ENCODE measurements at regions not wholly inside any gene's neighbourhood (a gene's known extent, or its start where the extent isn't known, plus 50 kb on each side); places are given as distances from the start of the nearest gene placed in this dataset.

DNA sequence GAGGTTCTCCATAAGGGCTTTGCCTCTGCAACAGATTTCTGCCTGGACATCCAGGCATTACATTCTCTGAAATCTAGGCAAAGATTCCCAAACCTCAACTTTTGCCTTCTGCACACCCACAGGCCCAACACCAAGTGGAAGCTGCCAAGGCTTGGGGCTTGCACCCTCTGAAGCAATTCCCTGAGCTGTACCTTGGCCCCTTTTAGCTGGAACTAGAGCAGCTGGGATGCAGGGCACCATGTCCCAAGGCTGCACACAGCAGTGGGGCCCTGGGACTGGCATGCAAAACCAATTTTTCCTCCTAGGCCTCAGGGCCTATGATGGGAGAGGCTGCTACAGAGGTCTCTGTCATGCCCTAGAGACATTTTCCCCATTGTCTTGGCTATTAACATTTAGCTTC is 943.2 kb downstream of the PCDH17 start:
- Mint-ChIP-seq H3K4me3 (no peak overlapping the region), H3K4me1 (peaks cover 6% of the 10 kb centered on the region; the same call in 2 of the 3 replicates), H3K27me3 (ENCODE audit: insufficient read depth, low read depth, poor library complexity) (no peaks in the 10 kb centered on the region), H3K9me3 (peaks cover 12% of the 10 kb centered on the region), H3K36me3 (ENCODE audit: low read depth) (peaks cover 8% of the 10 kb centered on the region; the same call in 2 of the 3 replicates), H3K27ac (no peak overlapping the region)
- no peaks in the 10 kb centered on the region for H3F3A ChIP-seq (replicated peaks; ENCODE audit: low read depth)
- H3K27me3 ChIP-seq (ENCODE audit: insufficient read depth), result no peaks in the 10 kb centered on the region
- H3K9me2 ChIP-seq (ENCODE audit: insufficient read depth), result no peaks in the 10 kb centered on the region
- DNase-seq (ENCODE audit: low spot score) (no peak), ATAC-seq (no peak)
- H3K4me3 ChIP-seq, result no peak overlapping the region
- H3K79me2 ChIP-seq (replicated peaks; ENCODE audit: insufficient read depth), result no peaks in the 10 kb centered on the region
- H4K20me1 ChIP-seq (replicated peaks; ENCODE audit: insufficient read depth), result no peaks in the 10 kb centered on the region
- H3K27ac ChIP-seq (ENCODE audit: low read depth), result no peak overlapping the region
- no peak overlapping the region for H2AFZ ChIP-seq
- TF ChIP-seq POLR2AphosphoS5 (IDR thresholded peaks at IDR 0.05; ENCODE audit: low read depth) (no peak), ZNF331 (CRISPR knock-in tag; IDR thresholded peaks at IDR 0.05; ENCODE audit: low read depth) (no peak), EZH2 (IDR thresholded peaks at IDR 0.05; ENCODE audit: low read depth, unreplicated experiment) (no peak), EZH2phosphoT487 (IDR thresholded peaks at IDR 0.05; ENCODE audit: unreplicated experiment) (no peak), ZNF114 (CRISPR knock-in tag; IDR thresholded peaks at IDR 0.05) (no peak), NANOG (IDR thresholded peaks at IDR 0.05; ENCODE audit: borderline replicate concordance) (no peak), JUNB (IDR thresholded peaks at IDR 0.05; ENCODE audit: unreplicated experiment) (no peak), STAT1 (IDR thresholded peaks at IDR 0.05; ENCODE audit: unreplicated experiment) (no peak), CREB1 (CRISPR knock-in tag; IDR thresholded peaks at IDR 0.05; ENCODE audit: low read depth) (no peak)
- TF ChIP-seq, protein P1, sequence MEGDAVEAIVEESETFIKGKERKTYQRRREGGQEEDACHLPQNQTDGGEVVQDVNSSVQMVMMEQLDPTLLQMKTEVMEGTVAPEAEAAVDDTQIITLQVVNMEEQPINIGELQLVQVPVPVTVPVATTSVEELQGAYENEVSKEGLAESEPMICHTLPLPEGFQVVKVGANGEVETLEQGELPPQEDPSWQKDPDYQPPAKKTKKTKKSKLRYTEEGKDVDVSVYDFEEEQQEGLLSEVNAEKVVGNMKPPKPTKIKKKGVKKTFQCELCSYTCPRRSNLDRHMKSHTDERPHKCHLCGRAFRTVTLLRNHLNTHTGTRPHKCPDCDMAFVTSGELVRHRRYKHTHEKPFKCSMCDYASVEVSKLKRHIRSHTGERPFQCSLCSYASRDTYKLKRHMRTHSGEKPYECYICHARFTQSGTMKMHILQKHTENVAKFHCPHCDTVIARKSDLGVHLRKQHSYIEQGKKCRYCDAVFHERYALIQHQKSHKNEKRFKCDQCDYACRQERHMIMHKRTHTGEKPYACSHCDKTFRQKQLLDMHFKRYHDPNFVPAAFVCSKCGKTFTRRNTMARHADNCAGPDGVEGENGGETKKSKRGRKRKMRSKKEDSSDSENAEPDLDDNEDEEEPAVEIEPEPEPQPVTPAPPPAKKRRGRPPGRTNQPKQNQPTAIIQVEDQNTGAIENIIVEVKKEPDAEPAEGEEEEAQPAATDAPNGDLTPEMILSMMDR (conservative IDR thresholded peaks at IDR 0.05; ENCODE audit: low read depth in 2 of 2), result no peak
- TF ChIP-seq, protein P2, sequence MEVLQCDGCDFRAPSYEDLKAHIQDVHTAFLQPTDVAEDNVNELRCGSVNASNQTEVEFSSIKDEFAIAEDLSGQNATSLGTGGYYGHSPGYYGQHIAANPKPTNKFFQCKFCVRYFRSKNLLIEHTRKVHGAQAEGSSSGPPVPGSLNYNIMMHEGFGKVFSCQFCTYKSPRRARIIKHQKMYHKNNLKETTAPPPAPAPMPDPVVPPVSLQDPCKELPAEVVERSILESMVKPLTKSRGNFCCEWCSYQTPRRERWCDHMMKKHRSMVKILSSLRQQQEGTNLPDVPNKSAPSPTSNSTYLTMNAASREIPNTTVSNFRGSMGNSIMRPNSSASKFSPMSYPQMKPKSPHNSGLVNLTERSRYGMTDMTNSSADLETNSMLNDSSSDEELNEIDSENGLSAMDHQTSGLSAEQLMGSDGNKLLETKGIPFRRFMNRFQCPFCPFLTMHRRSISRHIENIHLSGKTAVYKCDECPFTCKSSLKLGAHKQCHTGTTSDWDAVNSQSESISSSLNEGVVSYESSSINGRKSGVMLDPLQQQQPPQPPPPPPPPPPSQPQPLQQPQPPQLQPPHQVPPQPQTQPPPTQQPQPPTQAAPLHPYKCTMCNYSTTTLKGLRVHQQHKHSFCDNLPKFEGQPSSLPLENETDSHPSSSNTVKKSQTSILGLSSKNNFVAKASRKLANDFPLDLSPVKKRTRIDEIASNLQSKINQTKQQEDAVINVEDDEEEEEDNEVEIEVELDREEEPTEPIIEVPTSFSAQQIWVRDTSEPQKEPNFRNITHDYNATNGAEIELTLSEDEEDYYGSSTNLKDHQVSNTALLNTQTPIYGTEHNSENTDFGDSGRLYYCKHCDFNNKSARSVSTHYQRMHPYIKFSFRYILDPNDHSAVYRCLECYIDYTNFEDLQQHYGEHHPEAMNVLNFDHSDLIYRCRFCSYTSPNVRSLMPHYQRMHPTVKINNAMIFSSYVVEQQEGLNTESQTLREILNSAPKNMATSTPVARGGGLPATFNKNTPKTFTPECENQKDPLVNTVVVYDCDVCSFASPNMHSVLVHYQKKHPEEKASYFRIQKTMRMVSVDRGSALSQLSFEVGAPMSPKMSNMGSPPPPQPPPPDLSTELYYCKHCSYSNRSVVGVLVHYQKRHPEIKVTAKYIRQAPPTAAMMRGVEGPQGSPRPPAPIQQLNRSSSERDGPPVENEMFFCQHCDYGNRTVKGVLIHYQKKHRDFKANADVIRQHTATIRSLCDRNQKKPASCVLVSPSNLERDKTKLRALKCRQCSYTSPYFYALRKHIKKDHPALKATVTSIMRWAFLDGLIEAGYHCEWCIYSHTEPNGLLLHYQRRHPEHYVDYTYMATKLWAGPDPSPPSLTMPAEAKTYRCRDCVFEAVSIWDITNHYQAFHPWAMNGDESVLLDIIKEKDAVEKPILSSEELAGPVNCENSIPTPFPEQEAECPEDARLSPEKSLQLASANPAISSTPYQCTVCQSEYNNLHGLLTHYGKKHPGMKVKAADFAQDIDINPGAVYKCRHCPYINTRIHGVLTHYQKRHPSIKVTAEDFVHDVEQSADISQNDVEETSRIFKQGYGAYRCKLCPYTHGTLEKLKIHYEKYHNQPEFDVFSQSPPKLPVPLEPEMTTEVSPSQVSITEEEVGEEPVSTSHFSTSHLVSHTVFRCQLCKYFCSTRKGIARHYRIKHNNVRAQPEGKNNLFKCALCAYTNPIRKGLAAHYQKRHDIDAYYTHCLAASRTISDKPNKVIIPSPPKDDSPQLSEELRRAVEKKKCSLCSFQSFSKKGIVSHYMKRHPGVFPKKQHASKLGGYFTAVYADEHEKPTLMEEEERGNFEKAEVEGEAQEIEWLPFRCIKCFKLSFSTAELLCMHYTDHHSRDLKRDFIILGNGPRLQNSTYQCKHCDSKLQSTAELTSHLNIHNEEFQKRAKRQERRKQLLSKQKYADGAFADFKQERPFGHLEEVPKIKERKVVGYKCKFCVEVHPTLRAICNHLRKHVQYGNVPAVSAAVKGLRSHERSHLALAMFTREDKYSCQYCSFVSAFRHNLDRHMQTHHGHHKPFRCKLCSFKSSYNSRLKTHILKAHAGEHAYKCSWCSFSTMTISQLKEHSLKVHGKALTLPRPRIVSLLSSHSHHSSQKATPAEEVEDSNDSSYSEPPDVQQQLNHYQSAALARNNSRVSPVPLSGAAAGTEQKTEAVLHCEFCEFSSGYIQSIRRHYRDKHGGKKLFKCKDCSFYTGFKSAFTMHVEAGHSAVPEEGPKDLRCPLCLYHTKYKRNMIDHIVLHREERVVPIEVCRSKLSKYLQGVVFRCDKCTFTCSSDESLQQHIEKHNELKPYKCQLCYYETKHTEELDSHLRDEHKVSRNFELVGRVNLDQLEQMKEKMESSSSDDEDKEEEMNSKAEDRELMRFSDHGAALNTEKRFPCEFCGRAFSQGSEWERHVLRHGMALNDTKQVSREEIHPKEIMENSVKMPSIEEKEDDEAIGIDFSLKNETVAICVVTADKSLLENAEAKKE (CRISPR knock-in tag; IDR thresholded peaks at IDR 0.05), result no peak
- TF ChIP-seq, protein P3, sequence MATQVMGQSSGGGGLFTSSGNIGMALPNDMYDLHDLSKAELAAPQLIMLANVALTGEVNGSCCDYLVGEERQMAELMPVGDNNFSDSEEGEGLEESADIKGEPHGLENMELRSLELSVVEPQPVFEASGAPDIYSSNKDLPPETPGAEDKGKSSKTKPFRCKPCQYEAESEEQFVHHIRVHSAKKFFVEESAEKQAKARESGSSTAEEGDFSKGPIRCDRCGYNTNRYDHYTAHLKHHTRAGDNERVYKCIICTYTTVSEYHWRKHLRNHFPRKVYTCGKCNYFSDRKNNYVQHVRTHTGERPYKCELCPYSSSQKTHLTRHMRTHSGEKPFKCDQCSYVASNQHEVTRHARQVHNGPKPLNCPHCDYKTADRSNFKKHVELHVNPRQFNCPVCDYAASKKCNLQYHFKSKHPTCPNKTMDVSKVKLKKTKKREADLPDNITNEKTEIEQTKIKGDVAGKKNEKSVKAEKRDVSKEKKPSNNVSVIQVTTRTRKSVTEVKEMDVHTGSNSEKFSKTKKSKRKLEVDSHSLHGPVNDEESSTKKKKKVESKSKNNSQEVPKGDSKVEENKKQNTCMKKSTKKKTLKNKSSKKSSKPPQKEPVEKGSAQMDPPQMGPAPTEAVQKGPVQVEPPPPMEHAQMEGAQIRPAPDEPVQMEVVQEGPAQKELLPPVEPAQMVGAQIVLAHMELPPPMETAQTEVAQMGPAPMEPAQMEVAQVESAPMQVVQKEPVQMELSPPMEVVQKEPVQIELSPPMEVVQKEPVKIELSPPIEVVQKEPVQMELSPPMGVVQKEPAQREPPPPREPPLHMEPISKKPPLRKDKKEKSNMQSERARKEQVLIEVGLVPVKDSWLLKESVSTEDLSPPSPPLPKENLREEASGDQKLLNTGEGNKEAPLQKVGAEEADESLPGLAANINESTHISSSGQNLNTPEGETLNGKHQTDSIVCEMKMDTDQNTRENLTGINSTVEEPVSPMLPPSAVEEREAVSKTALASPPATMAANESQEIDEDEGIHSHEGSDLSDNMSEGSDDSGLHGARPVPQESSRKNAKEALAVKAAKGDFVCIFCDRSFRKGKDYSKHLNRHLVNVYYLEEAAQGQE (IDR thresholded peaks at IDR 0.05; ENCODE audit: unreplicated experiment), result no peak
- TF ChIP-seq, protein P4, sequence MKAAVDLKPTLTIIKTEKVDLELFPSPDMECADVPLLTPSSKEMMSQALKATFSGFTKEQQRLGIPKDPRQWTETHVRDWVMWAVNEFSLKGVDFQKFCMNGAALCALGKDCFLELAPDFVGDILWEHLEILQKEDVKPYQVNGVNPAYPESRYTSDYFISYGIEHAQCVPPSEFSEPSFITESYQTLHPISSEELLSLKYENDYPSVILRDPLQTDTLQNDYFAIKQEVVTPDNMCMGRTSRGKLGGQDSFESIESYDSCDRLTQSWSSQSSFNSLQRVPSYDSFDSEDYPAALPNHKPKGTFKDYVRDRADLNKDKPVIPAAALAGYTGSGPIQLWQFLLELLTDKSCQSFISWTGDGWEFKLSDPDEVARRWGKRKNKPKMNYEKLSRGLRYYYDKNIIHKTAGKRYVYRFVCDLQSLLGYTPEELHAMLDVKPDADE (IDR thresholded peaks at IDR 0.05), result no peak
- no peaks in the 10 kb centered on the region for H3K4me1 ChIP-seq (ENCODE audit: insufficient read depth)
- H3K4me2 ChIP-seq, result no peak overlapping the region
- H3K36me3 ChIP-seq (ENCODE audit: insufficient read depth), result 0 out of 2 replicates have a peak, but pooled peaks cover 3% of the 10 kb centered on the region

Measured in GM23338 (cell line).